Left ventricle myocardium inferior (tissue), 1 donor: ENCODE measurements at regions not wholly inside any gene's neighbourhood (a gene's known extent, or its start where the extent isn't known, plus 50 kb on each side); places are given as distances from the start of the nearest gene placed in this dataset.
"Not testable (repeated sequence)": the region's sequence is repeated elsewhere in the genome, so short reads cannot be mapped to it uniquely, and the experiment has no call there.

Experiments
- DNase-seq: peaks from one replicate; pipeline ENCODE4 v3.0.0-alpha.2; 2020
- H3K27ac ChIP-seq: fragments of 200-600 bp; replicated peaks from 2 replicates; pipeline ENCODE4 v1.8.0; 2021
- H3K27me3 ChIP-seq: fragments of 200-600 bp; 2 replicates; pipeline ENCODE4 v1.8.0; 2021; ENCODE audit warnings: low read depth
- H3K36me3 ChIP-seq: fragments of 200-600 bp; 2 replicates; pipeline ENCODE4 v1.8.0; 2021
- H3K4me1 ChIP-seq: fragments of 200-600 bp; 2 replicates; pipeline ENCODE4 v1.8.0; 2021
- H3K4me3 ChIP-seq: fragments of 200-600 bp; 2 replicates; pipeline ENCODE4 v1.8.0; 2021; ENCODE audit warnings: mild to moderate bottlenecking, moderate library complexity
- H3K9me3 ChIP-seq: fragments of 200-600 bp; replicated peaks from 2 replicates; pipeline ENCODE4 v1.8.0; 2021
- CTCF ChIP-seq: fragments of 200-600 bp; IDR thresholded peaks from 2 replicates; pipeline ENCODE4 v1.8.0; 2021; ENCODE audit warnings: antibody characterized with exemption, mild to moderate bottlenecking, borderline replicate concordance
- intact Hi-C: fragments of 100-400 bp; cut with micrococcal nuclease; formaldehyde crosslinking; loops from one replicate; pipeline ENCODE4 v1.11.0; 2022
- donor health status: DM: no; HTN: yes; CAD: no; lungs with severe emphysema.

- intact Hi-C loops: no loop called here
- TF ChIP-seq CTCF: no peak
- DNase-seq: no peak
Observed at GRCh38 chr2:95669441-95669991, 77.7 kb downstream of the TRIM43 start.

GRCh38 chr2:95670167-95670566 is 78.4 kb downstream of the TRIM43 start:
- H3K27me3 ChIP-seq: no peaks in the 10 kb centered on the region
- no peaks in the 10 kb centered on the region for H3K36me3 ChIP-seq
- no peak overlapping the region for H3K4me3 ChIP-seq
- H3K27ac ChIP-seq: peak overlapping the region; percentile 18
- TF ChIP-seq CTCF: no peak
- H3K4me1 ChIP-seq: peaks cover 22% of the 10 kb centered on the region
- intact Hi-C loops: no loop called here
- DNase-seq: no peak
- no peaks in the 10 kb centered on the region for H3K9me3 ChIP-seq

More at GRCh38 chr2:95669441-95669991, 77.7 kb downstream of the TRIM43 start:
- no peaks in the 10 kb centered on the region for H3K27me3 ChIP-seq
- peaks cover 22% of the 10 kb centered on the region for H3K4me1 ChIP-seq
- H3K9me3 ChIP-seq: no peaks in the 10 kb centered on the region
- no peak overlapping the region for H3K4me3 ChIP-seq
- peak overlapping the region; percentile 18 for H3K27ac ChIP-seq
- H3K36me3 ChIP-seq: no peaks in the 10 kb centered on the region

- intact Hi-C loops: no loop called here
- peaks cover 22% of the 10 kb centered on the region for H3K4me1 ChIP-seq
- TF ChIP-seq CTCF: no peak
- H3K36me3 ChIP-seq: no peaks in the 10 kb centered on the region
- H3K27me3 ChIP-seq: no peaks in the 10 kb centered on the region
- H3K9me3 ChIP-seq: no peaks in the 10 kb centered on the region
- H3K4me3 ChIP-seq: no peak overlapping the region
- DNase-seq: no peak
- H3K27ac ChIP-seq: peak overlapping the region; percentile 18
Observed at GRCh38 chr2:95670686-95671085, 78.9 kb downstream of the TRIM43 start.

GRCh38 chr2:95671171-95671570 is 79.4 kb downstream of the TRIM43 start:
- H3K9me3 ChIP-seq, DNase-seq, H3K36me3 ChIP-seq, H3K27ac ChIP-seq, intact Hi-C loops, H3K27me3 ChIP-seq, H3K4me3 ChIP-seq: not testable (repeated sequence)
- peaks cover 22% of the 10 kb centered on the region for H3K4me1 ChIP-seq

GRCh38 chr2:95671992-95672391 is 80.2 kb downstream of the TRIM43 start:
- H3K27ac ChIP-seq, H3K36me3 ChIP-seq, DNase-seq, H3K27me3 ChIP-seq, intact Hi-C loops, H3K4me3 ChIP-seq, H3K9me3 ChIP-seq: not testable (repeated sequence)
- peaks cover 22% of the 10 kb centered on the region for H3K4me1 ChIP-seq

- H3K9me3 ChIP-seq, H3K36me3 ChIP-seq, H3K27ac ChIP-seq, intact Hi-C loops, H3K27me3 ChIP-seq, DNase-seq, H3K4me3 ChIP-seq: not testable (repeated sequence)
- peaks cover 17% of the 10 kb centered on the region for H3K4me1 ChIP-seq
Observed at GRCh38 chr2:95672500-95672899, 80.7 kb downstream of the TRIM43 start.

- Histone ChIP-seq H3K9me3 (no peaks in the 10 kb centered on the region), H3K27ac (no peak overlapping the region), H3K4me3 (no peak overlapping the region), H3K4me1 (peaks cover 11% of the 10 kb centered on the region), H3K36me3 (no peaks in the 10 kb centered on the region), H3K27me3 (no peaks in the 10 kb centered on the region)
- intact Hi-C loops: no loop called here
- TF ChIP-seq CTCF: no peak
- no peak for DNase-seq
Observed at GRCh38 chr2:95674186-95674585, 82.4 kb downstream of the TRIM43 start.

GRCh38 chr2:95676573-95676972 is 84.8 kb downstream of the TRIM43 start:
- H3K4me3 ChIP-seq, H3K4me1 ChIP-seq, H3K27me3 ChIP-seq, H3K9me3 ChIP-seq, H3K27ac ChIP-seq, intact Hi-C loops, DNase-seq, H3K36me3 ChIP-seq: not testable (repeated sequence)
